Muscle of leg (tissue), 3 donors: ENCODE measurements at regions not wholly inside any gene's neighbourhood (a gene's known extent, or its start where the extent isn't known, plus 50 kb on each side); places are given as distances from the start of the nearest gene placed in this dataset.
A peak's percentile ranks its signal among the peaks of the same experiment; 100 is the strongest.

Experiments
- DNase-seq: peaks from one replicate; pipeline ENCODE4 v3.0.0; 2013
- H3K27ac ChIP-seq: one replicate; pipeline ENCODE4 v1.5.1; 2013; ENCODE audit warnings: mild to moderate bottlenecking, low read length, control low read depth
- H3K27me3 ChIP-seq: one replicate; pipeline ENCODE4 v1.6.1; 2013; ENCODE audit warnings: low read length; ENCODE audit not compliant: control insufficient read depth, insufficient read depth
- H3K36me3 ChIP-seq: one replicate; pipeline ENCODE4 v1.6.1; 2013; ENCODE audit warnings: low read length; ENCODE audit not compliant: control insufficient read depth, insufficient read depth
- H3K4me1 ChIP-seq: one replicate; pipeline ENCODE4 v1.6.1; 2013; ENCODE audit warnings: low read length; ENCODE audit not compliant: control insufficient read depth, insufficient read depth
- H3K4me3 ChIP-seq: one replicate; pipeline ENCODE4 v1.5.1; 2013; ENCODE audit warnings: low read length, control low read depth
- H3K9me3 ChIP-seq: replicated peaks from 2 replicates; pipeline ENCODE4 v1.6.1; 2013; ENCODE audit warnings: low read depth, low read length; ENCODE audit not compliant: control insufficient read depth
- WGBS: methylation state at CpG from one replicate; pipeline ENCODE4 v1.1.5; 2013; ENCODE audit warnings: missing lambda C conversion rate; ENCODE audit not compliant: insufficient coverage; 5-methylcytosine and 5-hydroxymethylcytosine counted together

GRCh38 chr11:112587664-112588063 is 327.0 kb upstream of the PLET1 start:
- H3K4me3 ChIP-seq = no peak overlapping the region
- no peaks in the 10 kb centered on the region for H3K9me3 ChIP-seq
- H3K4me1 ChIP-seq = peaks cover 15% of the 10 kb centered on the region
- no peak for DNase-seq
- no peak overlapping the region for H3K27ac ChIP-seq
- peaks cover 9% of the 10 kb centered on the region for H3K27me3 ChIP-seq
- H3K36me3 ChIP-seq = no peaks in the 10 kb centered on the region
- WGBS = 38% methylated on average over 2 of the region's 5 CpGs

GRCh38 chr11:112588252-112588694 is 327.6 kb upstream of the PLET1 start:
- peaks cover 9% of the 10 kb centered on the region for H3K27me3 ChIP-seq
- peak overlapping the region; percentile 47 for H3K27ac ChIP-seq
- H3K9me3 ChIP-seq = no peaks in the 10 kb centered on the region
- H3K4me1 ChIP-seq = peaks cover 15% of the 10 kb centered on the region
- 0% methylated on average over 2 of the region's 5 CpGs for WGBS
- peak; percentile 97 for DNase-seq
- H3K36me3 ChIP-seq = no peaks in the 10 kb centered on the region
- H3K4me3 ChIP-seq = no peak overlapping the region

- H3K4me1 ChIP-seq = peaks cover 15% of the 10 kb centered on the region
- peaks cover 9% of the 10 kb centered on the region for H3K27me3 ChIP-seq
- no peaks in the 10 kb centered on the region for H3K36me3 ChIP-seq
- H3K9me3 ChIP-seq = no peaks in the 10 kb centered on the region
- no peak overlapping the region for H3K4me3 ChIP-seq
- H3K27ac ChIP-seq = no peak overlapping the region
- no CpG with 5 or more reads among the region's 3 CpGs for WGBS
- DNase-seq = peak; percentile 54
These were observed 328.5 kb upstream of the PLET1 start for GRCh38 chr11:112589155-112589554.

GRCh38 chr11:112590764-112591163 is 330.1 kb upstream of the PLET1 start:
- DNase-seq = peak; percentile 42
- H3K27ac ChIP-seq = no peak overlapping the region
- 83% methylated on average over 1 of the region's 2 CpGs for WGBS

GRCh38 chr11:112593440-112593839 is 332.8 kb upstream of the PLET1 start:
- no peak overlapping the region for H3K4me3 ChIP-seq
- no CpG with 5 or more reads among the region's 2 CpGs for WGBS
- peaks cover 5% of the 10 kb centered on the region for H3K27me3 ChIP-seq
- no peaks in the 10 kb centered on the region for H3K9me3 ChIP-seq
- no peak for DNase-seq
- H3K4me1 ChIP-seq = peaks cover 12% of the 10 kb centered on the region
- H3K27ac ChIP-seq = no peak overlapping the region
- H3K36me3 ChIP-seq = no peaks in the 10 kb centered on the region

More at GRCh38 chr11:112590764-112591163, 330.1 kb upstream of the PLET1 start:
- H3K36me3 ChIP-seq = no peaks in the 10 kb centered on the region
- H3K4me1 ChIP-seq = peaks cover 15% of the 10 kb centered on the region
- H3K27me3 ChIP-seq = peaks cover 7% of the 10 kb centered on the region
- no peaks in the 10 kb centered on the region for H3K9me3 ChIP-seq
- H3K4me3 ChIP-seq = no peak overlapping the region

- Histone ChIP-seq H3K4me3 (no peak overlapping the region), H3K9me3 (no peaks in the 10 kb centered on the region), H3K4me1 (no peaks in the 10 kb centered on the region), H3K27ac (no peak overlapping the region), H3K27me3 (peaks cover 2% of the 10 kb centered on the region), H3K36me3 (no peaks in the 10 kb centered on the region)
- no peak for DNase-seq
These were observed 335.7 kb upstream of the PLET1 start for GRCh38 chr11:112596324-112596723.

GRCh38 chr11:112597286-112597790 is 336.7 kb upstream of the PLET1 start:
- Histone ChIP-seq H3K4me1 (no peaks in the 10 kb centered on the region), H3K4me3 (no peak overlapping the region), H3K36me3 (no peaks in the 10 kb centered on the region), H3K9me3 (no peaks in the 10 kb centered on the region), H3K27ac (no peak overlapping the region), H3K27me3 (peaks cover 2% of the 10 kb centered on the region)
- no CpG with 5 or more reads among the region's 2 CpGs for WGBS
- DNase-seq = no peak

- Histone ChIP-seq H3K4me1 (no peaks in the 10 kb centered on the region), H3K27ac (no peak overlapping the region), H3K36me3 (no peaks in the 10 kb centered on the region), H3K9me3 (no peaks in the 10 kb centered on the region), H3K4me3 (no peak overlapping the region), H3K27me3 (peaks cover 2% of the 10 kb centered on the region)
- no peak for DNase-seq
These were observed 338.6 kb upstream of the PLET1 start for GRCh38 chr11:112599265-112599664.

GRCh38 chr11:112599856-112600533 is 339.3 kb upstream of the PLET1 start:
- Histone ChIP-seq H3K27me3 (peaks cover 2% of the 10 kb centered on the region), H3K4me1 (no peaks in the 10 kb centered on the region), H3K36me3 (no peaks in the 10 kb centered on the region), H3K4me3 (no peak overlapping the region), H3K27ac (no peak overlapping the region), H3K9me3 (no peaks in the 10 kb centered on the region)
- DNase-seq = no peak
- WGBS = 63% methylated on average over 3 of the region's 5 CpGs

GRCh38 chr11:112605093-112605666 is 344.5 kb upstream of the PLET1 start:
- no peaks in the 10 kb centered on the region for H3K4me1 ChIP-seq
- no peaks in the 10 kb centered on the region for H3K36me3 ChIP-seq
- no peak for DNase-seq
- H3K4me3 ChIP-seq = no peak overlapping the region
- H3K9me3 ChIP-seq = no peaks in the 10 kb centered on the region
- H3K27me3 ChIP-seq = no peaks in the 10 kb centered on the region
- H3K27ac ChIP-seq = no peak overlapping the region
